Adrenal gland (tissue), 9 donors: ENCODE measurements at regions not wholly inside any gene's neighbourhood (a gene's known extent, or its start where the extent isn't known, plus 50 kb on each side); places are given as distances from the start of the nearest gene placed in this dataset.

Source experiments
- DNase-seq, 7 donors: peaks; one replicate each; pipeline ENCODE4 v3.0.0-alpha.2; 2019 to 2020
- H3K27ac ChIP-seq, 5 donors: fragments of 200-600 bp; sonication (generic) in 4 of 5; 1 replicate in 3 of 5; 2 replicates in 2 of 5; pipeline versions ENCODE4 v1.5.1 to v1.8.0; 2016 to 2020; ENCODE audit warnings: mild to moderate bottlenecking in 1 of 5
- H3K27me3 ChIP-seq: fragments of 200-600 bp; 2 replicates; pipeline ENCODE4 v1.8.0; 2021
- H3K36me3 ChIP-seq, 2 donors: fragments of 200-600 bp; replicated peaks in 1 of 2; 1 replicate in 1 of 2; 2 replicates in 1 of 2; pipeline versions ENCODE4 v1.5.1 to v1.8.0; 2018 to 2022
- H3K4me1 ChIP-seq, 2 donors: fragments of 200-600 bp; replicated peaks in 1 of 2; 1 replicate in 1 of 2; 2 replicates in 1 of 2; pipeline versions ENCODE4 v1.5.1 to v1.8.0; 2018 to 2021
- H3K4me3 ChIP-seq, 4 donors: fragments of 200-600 bp; sonication (generic) in 3 of 4; one replicate each; pipeline ENCODE4 v1.5.1; 2016 to 2018
- H3K9me3 ChIP-seq, 3 donors: fragments of 200-600 bp; sonication (generic) in 1 of 3; replicated peaks in 1 of 3; 1 replicate in 2 of 3; 2 replicates in 1 of 3; pipeline versions ENCODE4 v1.5.1 to v1.8.0; 2016 to 2021
- CTCF ChIP-seq, 6 experiments: fragments of 450-650 bp in 4 of 6; fragments of 200-600 bp in 2 of 6; sonication (generic) in 1 of 6; IDR thresholded peaks; 1 replicate in 5 of 6; 2 replicates in 1 of 6; pipeline versions ENCODE4 v1.5.1 to v1.8.0; 2016 to 2021; ENCODE audit warnings: antibody characterized with exemption in 6 of 6, mild to moderate bottlenecking in 2 of 6, moderate library complexity in 1 of 6
- POLR2A ChIP-seq, 2 donors: fragments of 450-650 bp; IDR thresholded peaks; one replicate each; pipeline ENCODE4 v1.6.1; 2017; ENCODE audit warnings: antibody characterized with exemption in 2 of 2, mild to moderate bottlenecking in 2 of 2, moderate library complexity in 1 of 2
- WGBS, 4 donors: extraction: QIAGEN DNeasy Blood & Tissue Kit in 2 of 4; methylation state at CpG; one replicate each; pipeline versions ENCODE4 v1.1.5 to v1.1.7; 2013 to 2017; 5-methylcytosine and 5-hydroxymethylcytosine counted together
- intact Hi-C, 2 donors: fragments of 100-400 bp; cut with DNase I; formaldehyde crosslinking; loops; one replicate each; pipeline versions ENCODE4 v1.14.1 to v1.15.0; 2022 to 2023
- donor health status: healthy with polysubstance abuse.
- donor health status: Bipolar disorder and iron deficiency.
- donor health status: DM: yes; HTN: yes; CAD: no.
- donor health status: DM: no; HTN: no; CAD: no.
- donor health status: DM: no; HTN: no; CAD: no.

- TF ChIP-seq CTCF (IDR thresholded peaks at IDR 0.05) (no peak), POLR2A (IDR thresholded peaks at IDR 0.05) (no peak)
- Histone ChIP-seq H3K27me3 (no peaks in the 10 kb centered on the region), H3K9me3 (no peaks in the 10 kb centered on the region), H3K27ac (no peak overlapping the region), H3K4me3 (no peak overlapping the region), H3K36me3 (no peaks in the 10 kb centered on the region), H3K4me1 (no peaks in the 10 kb centered on the region)
- 78 to 92% (median 89%) methylated on average over 1 of the region's 1 CpG for WGBS, 4 donors
- no peak for DNase-seq
- intact Hi-C loops = no loop called here
Observed at GRCh38 chr7:51878865-51879264, 562.3 kb upstream of the COBL start.

GRCh38 chr7:51869452-51869851 lies 552.8 kb upstream of the COBL start:
- Histone ChIP-seq H3K36me3 (no peaks in the 10 kb centered on the region), H3K27me3 (no peaks in the 10 kb centered on the region), H3K4me1 (no peaks in the 10 kb centered on the region), H3K4me3 (no peak overlapping the region), H3K27ac (no peak overlapping the region), H3K9me3 (no peaks in the 10 kb centered on the region)
- TF ChIP-seq POLR2A (IDR thresholded peaks at IDR 0.05) (no peak), CTCF (IDR thresholded peaks at IDR 0.05) (no peak)
- intact Hi-C loops = no loop called here
- 60 to 78% (median 72%) methylated on average over 6 of the region's 6 CpGs for WGBS, 4 donors
- DNase-seq = no peak

- no peak overlapping the region for H3K27ac ChIP-seq
- intact Hi-C loops = no loop called here
Observed at GRCh38 chr7:51867117-51867516, 550.5 kb upstream of the COBL start.

GRCh38 chr7:51860305-51860704 lies 543.7 kb upstream of the COBL start:
- no peak for DNase-seq
- no peak for TF ChIP-seq CTCF (IDR thresholded peaks at IDR 0.05)
- no peak for TF ChIP-seq POLR2A (IDR thresholded peaks at IDR 0.05)
- Histone ChIP-seq H3K4me3 (no peak overlapping the region), H3K9me3 (no peaks in the 10 kb centered on the region), H3K27ac (no peak overlapping the region), H3K36me3 (no peaks in the 10 kb centered on the region), H3K4me1 (no peaks in the 10 kb centered on the region), H3K27me3 (no peaks in the 10 kb centered on the region)
- intact Hi-C loops = no loop called here
- WGBS, 4 donors = 92 to 96% (median 93%) methylated on average over 2 of the region's 2 CpGs

More at GRCh38 chr7:51867117-51867516, 550.5 kb upstream of the COBL start:
- no peak for DNase-seq
- H3K9me3 ChIP-seq = no peaks in the 10 kb centered on the region
- H3K4me3 ChIP-seq = no peak overlapping the region
- 78 to 95% (median 83%) methylated on average over 2 of the region's 2 CpGs; no CpG with 5 or more reads in 1 of the 4 donors for WGBS, 4 donors
- no peaks in the 10 kb centered on the region for H3K4me1 ChIP-seq
- H3K36me3 ChIP-seq = no peaks in the 10 kb centered on the region
- no peaks in the 10 kb centered on the region for H3K27me3 ChIP-seq
- TF ChIP-seq POLR2A (IDR thresholded peaks at IDR 0.05) = no peak
- TF ChIP-seq CTCF (IDR thresholded peaks at IDR 0.05) = no peak
